Astrocyte of the spinal cord (primary cell): ENCODE measurements at regions not wholly inside any gene's neighbourhood (a gene's known extent, or its start where the extent isn't known, plus 50 kb on each side); places are given as distances from the start of the nearest gene placed in this dataset.
A peak's percentile ranks its signal among the peaks of the same experiment; 100 is the strongest.

Source experiments
- DNase-seq: peaks from one replicate; pipeline ENCODE4 v3.0.0; 2011; ENCODE audit warnings: low read depth, low spot score
- H3K4me3 ChIP-seq: 2 replicates; pipeline ENCODE4 v1.5.1; 2011; ENCODE audit warnings: low read depth, mild to moderate bottlenecking, low read length, moderate library complexity
- in situ Hi-C: cut with HindIII; loops from 2 replicates; pipeline ENCODE4 v1.10.0; 2017; ENCODE audit warnings: low sequenced_read_pairs
- TF ChIP-seq, protein P1 (sequence below): IDR thresholded peaks from 2 replicates; pipeline ENCODE4 v1.5.1; 2012; ENCODE audit warnings: low read depth, mild to moderate bottlenecking, low read length, inconsistent platforms

DNA sequence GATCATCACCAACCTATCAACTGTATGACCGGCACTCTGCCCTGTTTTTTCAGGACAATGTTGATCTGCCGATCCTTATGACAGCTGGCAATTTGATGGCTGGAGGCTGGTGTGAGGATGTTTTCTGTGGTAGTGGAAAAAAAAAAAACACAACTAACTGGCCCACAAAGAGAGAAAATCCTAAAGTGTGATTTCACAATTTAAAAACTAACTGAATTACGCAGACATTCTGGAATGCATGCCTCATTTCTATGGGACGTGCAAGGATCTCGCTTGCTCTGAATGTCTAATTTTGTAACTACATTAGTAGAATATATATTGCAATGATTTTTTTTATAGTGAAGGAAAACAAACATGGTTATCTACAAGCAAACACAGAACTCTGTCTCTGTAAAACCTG lies 590.5 kb downstream of the ETS1 start:
- DNase-seq, result no peak
- H3K4me3 ChIP-seq, result no peak overlapping the region
- TF ChIP-seq, protein P1, sequence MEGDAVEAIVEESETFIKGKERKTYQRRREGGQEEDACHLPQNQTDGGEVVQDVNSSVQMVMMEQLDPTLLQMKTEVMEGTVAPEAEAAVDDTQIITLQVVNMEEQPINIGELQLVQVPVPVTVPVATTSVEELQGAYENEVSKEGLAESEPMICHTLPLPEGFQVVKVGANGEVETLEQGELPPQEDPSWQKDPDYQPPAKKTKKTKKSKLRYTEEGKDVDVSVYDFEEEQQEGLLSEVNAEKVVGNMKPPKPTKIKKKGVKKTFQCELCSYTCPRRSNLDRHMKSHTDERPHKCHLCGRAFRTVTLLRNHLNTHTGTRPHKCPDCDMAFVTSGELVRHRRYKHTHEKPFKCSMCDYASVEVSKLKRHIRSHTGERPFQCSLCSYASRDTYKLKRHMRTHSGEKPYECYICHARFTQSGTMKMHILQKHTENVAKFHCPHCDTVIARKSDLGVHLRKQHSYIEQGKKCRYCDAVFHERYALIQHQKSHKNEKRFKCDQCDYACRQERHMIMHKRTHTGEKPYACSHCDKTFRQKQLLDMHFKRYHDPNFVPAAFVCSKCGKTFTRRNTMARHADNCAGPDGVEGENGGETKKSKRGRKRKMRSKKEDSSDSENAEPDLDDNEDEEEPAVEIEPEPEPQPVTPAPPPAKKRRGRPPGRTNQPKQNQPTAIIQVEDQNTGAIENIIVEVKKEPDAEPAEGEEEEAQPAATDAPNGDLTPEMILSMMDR, result no peak
- in situ Hi-C loops, result no loop called here

DNA sequence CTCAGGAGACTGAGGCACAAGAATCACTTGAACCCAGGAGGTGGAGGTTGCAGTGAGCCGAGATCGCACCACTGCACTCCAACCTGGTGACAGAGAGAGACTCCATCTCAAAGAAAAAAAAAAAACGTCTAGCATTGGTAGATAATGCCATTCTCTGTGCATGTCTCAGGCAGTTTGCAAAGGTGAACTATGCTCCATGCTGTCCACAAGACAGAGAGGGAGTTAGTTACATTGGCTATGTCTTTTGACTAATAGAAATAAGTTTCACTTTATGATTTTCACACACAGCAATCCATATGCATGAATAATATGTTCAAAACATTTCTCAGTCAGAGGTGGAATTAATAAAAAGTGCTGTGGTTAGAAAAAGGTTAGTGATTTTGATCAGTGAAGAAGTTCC lies 591.4 kb downstream of the ETS1 start:
- DNase-seq, result no peak
- in situ Hi-C loops, result no loop called here
- TF ChIP-seq, protein P1, result no peak
- H3K4me3 ChIP-seq, result no peak overlapping the region

DNA sequence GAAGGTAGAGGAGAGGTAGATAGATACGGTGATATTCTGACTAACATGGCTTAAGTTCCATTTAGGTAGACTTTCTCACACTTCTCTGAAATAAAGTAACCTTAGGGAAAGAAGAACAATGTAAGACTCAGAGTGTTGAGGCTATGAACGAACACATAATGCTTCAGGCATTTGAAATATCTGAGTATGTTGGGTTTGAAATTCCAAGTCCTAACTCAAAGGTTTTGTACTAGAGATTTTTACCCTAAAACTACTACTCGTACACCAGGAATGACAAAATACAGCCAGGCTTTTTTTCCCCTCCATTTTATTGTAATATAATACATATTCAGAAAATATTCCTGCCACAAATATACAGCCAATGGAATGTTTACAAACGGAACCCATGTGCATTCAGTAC lies 592.6 kb downstream of the ETS1 start:
- DNase-seq, result peak; percentile 64
- TF ChIP-seq, protein P1, result no peak
- no peak overlapping the region for H3K4me3 ChIP-seq
- in situ Hi-C loops, result no loop called here

DNA sequence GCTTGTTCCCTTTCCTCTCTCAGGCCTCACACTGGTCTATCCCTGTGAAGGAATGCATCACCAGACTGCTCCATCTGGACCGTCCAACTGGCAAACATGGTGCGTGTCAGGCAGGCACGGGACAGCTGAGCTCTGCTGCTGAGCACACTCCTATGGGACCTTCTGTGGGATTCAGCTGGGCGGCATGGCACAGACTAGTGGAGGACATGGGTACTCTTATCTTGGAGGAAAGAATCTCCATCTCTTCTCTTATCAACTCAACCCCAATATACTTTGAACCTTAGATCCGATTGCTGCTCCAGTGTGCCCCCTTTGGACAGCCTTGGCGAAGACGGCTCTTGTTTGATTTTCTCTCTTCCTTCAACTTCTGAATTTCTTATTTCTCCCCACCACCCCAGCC lies 593.6 kb downstream of the ETS1 start:
- in situ Hi-C loops, result no loop called here
- TF ChIP-seq, protein P1, result peak; percentile 4
- DNase-seq, result no peak
- no peak overlapping the region for H3K4me3 ChIP-seq

DNA sequence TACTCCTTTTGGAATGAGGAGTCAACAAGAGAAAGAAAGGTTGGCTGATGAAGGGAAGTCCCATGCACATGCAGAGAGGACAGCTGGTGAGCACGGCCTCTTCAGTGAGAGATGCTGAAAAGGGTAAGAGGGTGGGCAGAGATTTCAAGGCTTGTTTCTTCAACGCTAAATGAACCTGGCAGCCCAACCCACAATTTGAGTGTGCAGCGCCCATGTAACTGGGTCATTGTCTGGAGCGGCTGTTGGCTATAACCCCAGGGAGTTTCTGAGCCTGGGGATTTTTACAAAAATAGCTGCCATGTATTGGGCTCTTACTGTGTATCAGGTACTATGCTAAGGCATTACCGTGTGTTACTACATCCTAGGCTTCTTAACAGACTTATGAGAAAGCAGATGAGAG lies 594.1 kb downstream of the ETS1 start:
- TF ChIP-seq, protein P1, result no peak
- no peak overlapping the region for H3K4me3 ChIP-seq
- in situ Hi-C loops, result no loop called here
- no peak for DNase-seq

DNA sequence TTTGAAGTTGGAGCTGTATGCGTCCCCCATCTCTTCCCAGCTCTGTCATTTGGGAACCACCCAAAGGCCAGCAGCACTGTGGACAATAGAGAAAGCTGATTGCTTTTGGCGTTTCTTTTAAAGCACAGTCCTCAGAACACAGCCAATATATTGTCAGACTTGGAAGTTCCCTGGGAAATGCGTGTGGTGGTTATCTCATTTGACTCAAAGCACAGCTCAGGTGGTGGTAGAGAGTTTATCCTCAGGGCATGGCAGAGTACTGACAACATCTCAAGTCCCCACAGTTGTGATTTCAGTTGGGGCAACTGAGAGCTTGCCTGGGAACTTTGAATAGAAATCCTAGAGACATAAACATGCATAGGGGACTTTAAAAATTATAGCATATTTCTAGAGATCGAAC lies 601.3 kb downstream of the ETS1 start:
- no peak for DNase-seq
- in situ Hi-C loops, result no loop called here
- TF ChIP-seq, protein P1, result no peak
- no peak overlapping the region for H3K4me3 ChIP-seq

DNA sequence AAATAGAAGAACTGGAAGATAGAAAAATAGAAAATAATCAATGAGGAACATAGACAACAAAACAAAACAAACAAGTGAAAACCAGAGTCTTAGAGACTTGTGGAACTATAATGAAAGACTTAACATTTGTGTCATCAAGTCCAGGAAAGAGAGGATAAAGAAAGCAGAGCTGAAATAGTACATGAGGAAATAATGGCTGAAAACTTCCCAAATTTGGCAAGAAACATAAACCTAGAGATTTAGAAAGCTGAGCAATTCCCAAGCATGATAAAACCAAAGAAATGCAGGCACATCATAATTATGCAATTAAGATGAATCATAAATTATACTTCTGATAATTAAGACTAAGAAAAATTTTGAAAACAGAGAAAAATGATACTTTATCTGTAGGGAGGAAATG lies 614.5 kb downstream of the ETS1 start:
- H3K4me3 ChIP-seq, result no peak overlapping the region
- DNase-seq, result no peak
- TF ChIP-seq, protein P1, result no peak
- in situ Hi-C loops, result no loop called here
